Left cardiac atrium (tissue), 4 donors: ENCODE measurements at regions not wholly inside any gene's neighbourhood (a gene's known extent, or its start where the extent isn't known, plus 50 kb on each side); places are given as distances from the start of the nearest gene placed in this dataset.

Experiments
- ATAC-seq, 2 donors: fragments of 200-7000 bp; cut with Tn5 transposase; one replicate each; pipeline ENCODE4 v1.9.1; 2020; ENCODE audit warnings: mild to moderate bottlenecking in 2 of 2, moderate library complexity in 2 of 2
- DNase-seq: peaks from one replicate; pipeline ENCODE4 v3.0.0-alpha.2; 2020
- intact Hi-C, 2 donors: fragments of 100-400 bp; cut with DNase I; formaldehyde crosslinking; loops; one replicate each; pipeline versions ENCODE4 v1.14.1 to v1.15.1; 2022 to 2023
- donor health status: DM: no; HTN: yes; CAD: no.
- donor health status: DM: no; HTN: yes; CAD: no; lungs with severe emphysema.
- donor health status: DM: yes; HTN: yes; CAD: no.
- donor health status: Dilated cardiomyopathy.

GRCh38 chr6:15798533-15799255, 135.9 kb upstream of the DTNBP1 start:
- intact Hi-C loops = no loop called here
- DNase-seq = no peak

GRCh38 chr6:15796844-15797243, 134.0 kb upstream of the DTNBP1 start:
- no peak for DNase-seq
- intact Hi-C loops = no loop called here
- no peak for ATAC-seq

More at GRCh38 chr6:15798533-15799255, 135.9 kb upstream of the DTNBP1 start:
- ATAC-seq = no peak

GRCh38 chr6:15796130-15796771, 133.4 kb upstream of the DTNBP1 start:
- ATAC-seq (peak; percentile 71 to 88), DNase-seq (no peak)
- intact Hi-C loops = no loop called here

- DNase-seq (no peak), ATAC-seq (no peak)
- intact Hi-C loops = no loop called here
Measured at GRCh38 chr6:15793826-15794225, 131.0 kb upstream of the DTNBP1 start.

GRCh38 chr6:15793288-15793687, 130.5 kb upstream of the DTNBP1 start:
- ATAC-seq = peak; percentile 75 to 87
- intact Hi-C loops = no loop called here
- no peak for DNase-seq

- DNase-seq (no peak), ATAC-seq (no peak)
- intact Hi-C loops = no loop called here
Measured at GRCh38 chr6:15792842-15793241, 130.0 kb upstream of the DTNBP1 start.

GRCh38 chr6:15791448-15792181, 128.8 kb upstream of the DTNBP1 start:
- no peak for ATAC-seq
- no peak for DNase-seq
- intact Hi-C loops = no loop called here

- intact Hi-C loops = no loop called here
- no peak for DNase-seq
- no peak for ATAC-seq
Measured at GRCh38 chr6:15790116-15790515, 127.3 kb upstream of the DTNBP1 start.

GRCh38 chr6:15786846-15787245, 124.0 kb upstream of the DTNBP1 start:
- ATAC-seq = no peak
- no peak for DNase-seq
- intact Hi-C loops = no loop called here

GRCh38 chr6:15783484-15783883, 120.7 kb upstream of the DTNBP1 start:
- intact Hi-C loops = no loop called here
- DNase-seq (no peak), ATAC-seq (no peak)

GRCh38 chr6:15781890-15782289, 119.1 kb upstream of the DTNBP1 start:
- ATAC-seq = no peak
- intact Hi-C loops = no loop called here
- DNase-seq = no peak

- DNase-seq (no peak), ATAC-seq (no peak)
- intact Hi-C loops = no loop called here
Measured at GRCh38 chr6:15781333-15781732, 118.5 kb upstream of the DTNBP1 start.

GRCh38 chr6:15780437-15780836, 117.6 kb upstream of the DTNBP1 start:
- no peak for ATAC-seq
- no peak for DNase-seq
- intact Hi-C loops = no loop called here

GRCh38 chr6:15779726-15780125, 116.9 kb upstream of the DTNBP1 start:
- DNase-seq (no peak), ATAC-seq (no peak)
- intact Hi-C loops = no loop called here

GRCh38 chr6:15776458-15776980, 113.7 kb upstream of the DTNBP1 start:
- DNase-seq = no peak
- ATAC-seq = no peak
- intact Hi-C loops = no loop called here

GRCh38 chr6:15775741-15776140, 112.9 kb upstream of the DTNBP1 start:
- intact Hi-C loops = no loop called here
- ATAC-seq = no peak

GRCh38 chr6:15775076-15775634, 112.3 kb upstream of the DTNBP1 start:
- intact Hi-C loops = no loop called here
- ATAC-seq = no peak
- DNase-seq = no peak

More at GRCh38 chr6:15775741-15776140, 112.9 kb upstream of the DTNBP1 start:
- DNase-seq = no peak

GRCh38 chr6:15773806-15774410, 111.1 kb upstream of the DTNBP1 start:
- intact Hi-C loops = no loop called here
- DNase-seq (no peak), ATAC-seq (peak in 1 of 2 donors; percentile 21)

GRCh38 chr6:15770347-15771143, 107.7 kb upstream of the DTNBP1 start:
- DNase-seq (no peak), ATAC-seq (no peak)
- intact Hi-C loops = no loop called here
